ENCODE measurements at regions not wholly inside any gene's neighbourhood (a gene's known extent, or its start where the extent isn't known, plus 50 kb on each side); places are given as distances from the start of the nearest gene placed in this dataset.
"Not testable (repeated sequence)": the region's sequence is repeated elsewhere in the genome, so short reads cannot be mapped to it uniquely, and the experiment has no call there.

DNA sequence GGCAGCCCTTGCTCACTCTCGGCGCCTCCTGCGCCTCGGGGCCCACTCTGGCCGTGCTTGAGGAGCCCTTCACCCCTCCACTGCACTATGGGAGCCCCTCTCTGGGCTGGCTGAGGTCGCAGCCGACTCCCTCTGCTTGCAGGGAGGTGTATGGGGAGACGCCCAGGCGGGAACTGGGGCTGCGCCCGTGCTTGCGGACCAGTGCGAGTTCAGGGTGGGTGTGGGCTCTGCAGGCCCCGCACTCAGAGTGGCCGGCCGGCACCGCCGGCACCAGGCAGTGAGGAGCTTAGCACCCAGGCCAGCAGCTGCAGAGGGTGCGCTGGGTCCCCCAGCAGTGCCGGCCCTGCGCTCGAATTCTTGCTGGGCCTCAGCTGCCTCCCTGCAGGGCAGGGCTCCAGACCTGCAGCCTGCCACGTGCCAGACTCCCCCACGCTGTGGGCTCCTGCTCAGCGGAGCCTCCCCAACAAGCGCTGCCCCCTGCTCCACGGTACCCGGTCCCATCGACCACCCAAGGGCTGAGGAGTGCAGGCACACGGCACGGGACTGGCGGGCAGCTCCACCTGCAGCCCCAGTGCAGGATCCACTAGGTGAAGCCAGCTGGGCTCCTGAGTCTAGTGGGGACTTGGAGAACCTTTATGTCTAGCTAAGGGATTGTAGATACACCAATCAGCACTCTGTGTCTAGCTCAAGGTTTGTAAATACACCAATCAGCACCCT lies 54.0 kb upstream of the WWC2 start:
- not testable (repeated sequence) for DNase-seq, ATAC-seq

DNA sequence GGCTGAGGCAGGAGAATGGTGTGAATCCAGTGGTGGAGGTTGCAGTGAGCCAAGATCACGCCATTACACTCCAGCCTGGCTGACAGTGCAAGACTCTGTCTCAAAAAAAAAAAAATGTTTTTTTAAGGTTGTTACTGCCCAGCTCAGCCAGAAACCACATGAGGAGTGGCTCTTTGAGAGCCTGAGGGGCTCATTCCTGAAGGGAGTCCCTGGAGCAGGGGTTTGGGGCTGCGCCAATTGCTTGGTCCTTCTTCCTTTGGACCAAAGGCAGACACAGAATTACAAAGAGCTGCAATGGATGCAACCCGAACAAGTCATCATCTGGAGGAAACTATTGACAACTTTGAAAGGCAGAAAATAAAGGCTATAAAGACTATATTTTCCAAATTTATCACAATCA lies 60.6 kb upstream of the WWC2 start:
- ATAC-seq: no peak

DNA sequence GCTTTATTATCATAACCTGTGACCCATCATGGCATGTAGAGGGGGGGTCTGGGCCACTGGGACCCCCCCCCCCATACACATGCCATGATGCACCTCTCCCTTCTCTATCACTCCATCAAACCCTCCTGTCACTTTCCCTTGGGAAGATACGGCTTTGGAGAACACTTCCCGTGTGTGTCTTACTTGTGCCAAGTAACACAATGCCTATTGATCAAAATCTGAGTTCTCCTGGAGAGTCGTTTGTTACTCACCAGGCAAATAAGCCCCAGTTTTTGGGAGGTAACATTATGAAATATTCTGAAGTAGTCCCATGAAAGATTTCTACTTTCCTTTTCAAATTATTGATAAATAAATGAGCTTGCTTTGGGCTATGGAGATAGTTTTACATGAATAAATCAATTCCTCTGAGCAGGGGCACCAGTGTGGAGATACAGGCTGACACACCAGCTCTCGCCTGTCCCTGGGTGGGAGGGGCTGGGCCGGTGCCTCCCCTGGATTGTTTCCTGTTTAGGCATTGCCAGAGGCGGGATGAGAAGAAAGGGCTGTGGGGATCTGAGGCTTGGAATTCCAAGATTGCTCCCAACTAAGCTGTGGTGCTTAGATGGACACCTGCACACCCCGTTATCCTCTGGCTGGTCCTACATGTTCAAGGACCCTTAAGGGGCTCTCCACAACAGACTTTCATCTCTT lies 63.2 kb upstream of the WWC2 start:
- no peak for DNase-seq
- no peak for ATAC-seq

More for the DNA sequence above, 60.6 kb upstream of the WWC2 start:
- DNase-seq: no peak

DNA sequence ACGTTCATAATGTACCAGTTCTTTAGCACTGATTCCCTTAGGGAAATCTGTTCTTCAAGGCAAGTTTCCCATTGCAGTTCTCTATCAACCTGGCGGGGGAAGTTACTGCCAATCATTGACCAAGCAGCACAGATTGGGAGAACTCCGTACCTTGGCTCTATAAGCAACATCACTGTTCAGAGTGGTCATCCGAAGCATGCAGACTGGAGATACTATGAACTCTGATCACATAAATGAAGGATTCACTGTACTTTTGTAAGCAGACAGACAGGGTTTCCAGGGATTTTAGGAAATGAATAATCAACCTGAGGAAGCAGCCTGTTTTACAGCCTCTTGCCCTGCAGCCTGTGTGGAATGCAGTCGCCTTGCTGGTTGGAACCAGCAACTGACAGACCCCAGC lies 63.8 kb upstream of the WWC2 start:
- ATAC-seq: no peak

DNA sequence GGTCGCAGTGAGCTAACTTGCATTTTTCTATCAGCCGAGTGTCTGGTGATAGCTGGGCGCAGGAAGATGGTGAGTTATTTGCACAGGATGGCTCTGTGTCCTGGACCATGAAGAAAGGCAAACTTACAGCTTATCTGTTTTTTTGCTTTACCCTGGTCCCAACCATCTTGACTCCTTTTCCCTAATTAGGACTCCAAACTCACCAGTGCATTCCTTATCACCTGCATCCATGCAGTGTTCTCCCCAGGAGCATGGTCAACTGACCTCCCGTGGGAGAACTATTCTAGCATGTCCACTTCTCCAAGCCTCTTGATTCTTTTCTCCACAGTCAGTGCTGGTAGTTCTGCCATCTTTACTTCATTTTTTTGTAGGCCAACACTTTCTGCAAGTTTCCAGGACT lies 68.2 kb upstream of the WWC2 start:
- no peak for DNase-seq

More for the DNA sequence above, 63.8 kb upstream of the WWC2 start:
- no peak for DNase-seq

DNA sequence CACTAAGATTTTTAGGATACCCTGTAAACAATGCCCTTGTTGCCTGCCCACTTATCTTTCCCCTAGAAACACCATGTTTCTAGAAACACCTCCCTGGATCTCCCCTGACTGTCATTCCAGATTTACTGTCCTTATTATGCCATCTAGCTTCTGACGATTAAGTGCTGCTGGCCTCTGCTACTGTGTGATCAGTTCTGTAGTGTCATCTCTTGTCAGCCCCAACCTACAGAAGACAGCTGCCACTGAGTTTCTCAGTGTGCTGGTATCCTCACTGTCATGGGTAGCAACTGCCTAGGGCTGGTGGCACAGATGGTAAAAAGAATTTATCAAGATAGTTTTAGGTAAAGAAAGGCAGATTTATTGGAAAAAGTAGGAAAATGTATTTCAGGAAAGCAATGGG lies 68.7 kb upstream of the WWC2 start:
- ATAC-seq: no peak
- DNase-seq: no peak

More for the DNA sequence above, 68.2 kb upstream of the WWC2 start:
- no peak for ATAC-seq

DNA sequence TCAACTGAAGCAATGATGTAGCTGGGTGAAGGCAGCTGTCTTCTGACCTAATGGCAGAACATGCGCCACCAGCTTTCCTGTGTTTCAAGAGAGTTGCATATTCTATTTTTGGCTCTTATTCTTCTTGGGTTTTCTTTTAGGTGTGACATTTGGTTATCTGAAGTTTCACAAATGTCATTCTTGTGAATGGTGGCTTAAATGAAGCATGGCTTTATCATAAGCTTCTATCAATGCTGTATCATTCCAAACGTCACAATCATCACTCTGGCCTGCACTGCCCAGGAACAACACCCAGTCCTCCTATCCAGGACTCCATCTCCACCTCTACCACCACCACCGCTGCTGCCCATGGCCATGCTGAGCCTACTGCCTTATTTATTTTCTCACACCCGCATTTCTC lies 69.7 kb upstream of the WWC2 start:
- ATAC-seq (no peak), DNase-seq (no peak)

DNA sequence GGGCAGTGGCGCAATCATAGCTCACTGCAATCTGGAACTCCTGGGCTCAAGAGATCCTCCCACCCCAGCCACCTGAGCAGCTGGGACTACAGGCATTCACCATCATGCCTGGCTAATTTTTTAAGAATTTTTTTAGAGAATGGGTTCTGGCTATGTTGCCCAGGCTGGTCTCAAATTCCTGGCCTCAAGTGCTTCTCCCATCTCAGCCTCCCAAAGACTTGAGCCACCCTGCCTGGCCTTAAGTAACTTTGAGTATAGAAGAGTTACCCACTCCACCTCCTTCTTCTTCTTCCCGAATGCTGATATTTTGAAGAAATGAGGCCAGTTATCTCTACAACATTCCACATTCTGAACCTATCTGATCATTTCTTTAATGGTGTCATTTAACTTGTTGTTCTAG lies 72.4 kb upstream of the WWC2 start:
- no peak for DNase-seq
- no peak for ATAC-seq

DNA sequence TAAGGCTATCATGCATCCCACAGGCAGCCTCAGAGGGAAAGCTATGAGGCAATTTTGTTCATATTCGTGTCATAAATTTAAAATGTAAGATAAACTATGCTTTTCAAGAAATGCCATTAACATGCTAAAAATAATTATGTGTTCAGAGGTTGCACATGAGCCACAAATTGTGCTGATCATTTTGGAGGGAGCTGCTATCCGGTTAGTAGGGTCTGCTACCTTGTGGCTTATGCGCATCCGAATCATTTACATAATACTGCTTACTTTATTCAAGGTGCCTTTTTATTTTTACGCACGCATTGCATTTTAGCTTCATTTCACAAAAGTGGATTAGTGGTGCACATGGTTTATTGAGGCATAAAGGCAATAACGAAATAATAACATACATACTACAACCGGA lies 76.4 kb upstream of the WWC2 start:
- DNase-seq: no peak
- ATAC-seq: no peak

DNA sequence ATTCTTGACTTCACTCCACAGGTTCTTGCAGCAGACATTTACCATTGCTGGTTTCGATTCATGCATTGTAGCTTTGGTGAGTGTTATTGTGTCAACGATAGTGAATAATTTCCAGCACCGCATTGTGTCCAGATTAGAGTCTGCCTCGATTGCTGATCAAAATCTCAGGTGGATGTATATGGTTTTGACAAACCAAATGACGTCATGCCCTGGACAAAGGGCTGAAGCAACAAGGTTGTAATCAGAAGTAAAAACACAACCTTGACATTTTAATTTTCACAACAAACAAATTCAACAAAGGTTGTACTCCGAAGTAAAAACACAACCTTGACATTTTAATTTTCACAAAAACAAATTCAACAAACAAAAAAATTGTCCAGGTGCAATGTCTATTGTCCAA lies 81.1 kb upstream of the WWC2 start:
- no peak for ATAC-seq

DNA sequence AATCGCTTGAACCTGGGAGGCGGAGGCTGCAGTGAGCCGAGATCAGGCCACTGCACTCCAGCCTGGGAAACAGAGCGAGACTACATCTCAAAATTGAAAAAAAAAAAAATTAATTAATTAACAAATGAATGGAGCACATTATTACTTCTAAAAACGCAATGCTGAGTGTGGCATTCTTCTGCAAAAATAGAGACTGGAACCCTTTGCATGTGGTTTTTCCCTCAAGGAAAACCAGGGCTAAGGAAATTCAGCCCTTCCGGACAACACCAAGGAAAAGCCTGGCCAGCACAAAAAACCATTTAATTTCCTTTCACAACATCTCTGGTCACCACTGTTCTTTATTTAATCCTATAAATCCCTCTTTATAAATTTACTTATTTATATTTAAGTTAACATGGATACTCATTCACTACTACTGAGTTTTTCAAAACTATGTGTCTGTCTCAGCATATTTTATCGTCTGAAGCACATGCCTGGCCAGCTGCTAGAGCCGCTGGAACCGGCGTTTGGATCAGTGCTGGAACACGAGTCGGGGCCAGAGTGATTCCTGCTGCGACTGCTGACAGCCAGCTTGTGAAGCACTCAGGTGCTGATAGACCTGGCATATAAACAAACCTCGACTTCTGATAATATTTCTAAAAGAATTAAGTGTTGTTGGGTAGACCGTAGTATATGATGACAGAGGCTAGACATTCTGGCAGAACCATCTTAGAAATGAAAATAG lies 84.5 kb upstream of the WWC2 start:
- DNase-seq (no peak), ATAC-seq (no peak)

More for the DNA sequence above, 81.1 kb upstream of the WWC2 start:
- no peak for DNase-seq

DNA sequence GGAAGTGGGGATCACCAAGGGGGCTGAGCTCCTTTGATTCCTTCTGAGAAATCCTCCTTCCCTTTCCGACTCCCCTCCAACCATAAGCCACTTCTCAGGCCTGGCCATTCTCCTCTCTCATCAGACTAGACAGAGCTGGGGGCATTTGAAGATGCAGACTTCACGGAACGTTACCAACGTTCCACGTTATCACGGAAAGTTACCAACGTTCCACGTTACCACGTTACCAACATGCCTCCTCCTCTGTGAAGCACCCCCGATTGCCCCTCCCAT lies 85.4 kb upstream of the WWC2 start:
- ATAC-seq (no peak), DNase-seq (no peak)

DNA sequence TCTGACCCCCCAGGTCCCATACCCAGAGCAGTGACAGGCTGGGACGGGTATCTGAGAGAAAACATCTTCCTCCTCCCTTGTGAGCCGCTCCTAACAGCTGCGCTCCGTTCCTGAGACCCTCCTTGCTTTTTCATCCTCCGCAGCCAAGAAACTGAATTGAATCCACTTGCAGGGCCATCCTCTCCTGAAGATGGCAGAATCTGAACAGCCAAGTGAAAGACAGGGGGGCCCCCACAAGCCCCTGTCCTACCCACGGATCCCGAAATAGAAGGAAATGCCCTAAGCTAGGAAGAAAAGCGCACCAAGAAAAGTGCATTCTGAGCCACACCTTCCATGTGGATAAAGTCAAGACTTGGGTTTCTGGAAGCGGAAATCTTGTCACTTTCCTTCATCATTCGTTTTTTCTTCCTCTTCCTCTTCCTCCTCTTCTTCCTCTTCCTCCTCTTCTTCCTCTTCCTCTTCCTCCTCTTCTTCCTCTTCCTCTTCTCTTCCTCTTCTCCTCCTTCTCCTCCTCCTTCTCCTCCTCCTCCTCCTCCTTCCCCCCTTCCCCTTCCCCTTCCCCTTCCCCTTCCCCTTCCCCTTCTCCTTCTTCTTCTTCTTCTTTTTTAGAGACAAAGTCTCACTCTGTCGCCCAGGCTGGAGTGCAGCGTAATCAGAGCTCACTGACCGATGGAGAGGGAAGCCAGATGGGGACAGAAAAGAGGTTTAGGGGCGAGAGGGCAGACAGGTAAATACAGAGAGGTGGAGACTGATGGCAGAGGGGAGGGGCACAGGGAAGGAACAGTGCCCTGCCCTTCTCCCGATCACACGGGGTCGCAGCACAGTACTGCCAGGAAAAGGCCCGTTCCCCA lies 86.0 kb upstream of the WWC2 start:
- no peak for ATAC-seq
- no peak for DNase-seq

DNA sequence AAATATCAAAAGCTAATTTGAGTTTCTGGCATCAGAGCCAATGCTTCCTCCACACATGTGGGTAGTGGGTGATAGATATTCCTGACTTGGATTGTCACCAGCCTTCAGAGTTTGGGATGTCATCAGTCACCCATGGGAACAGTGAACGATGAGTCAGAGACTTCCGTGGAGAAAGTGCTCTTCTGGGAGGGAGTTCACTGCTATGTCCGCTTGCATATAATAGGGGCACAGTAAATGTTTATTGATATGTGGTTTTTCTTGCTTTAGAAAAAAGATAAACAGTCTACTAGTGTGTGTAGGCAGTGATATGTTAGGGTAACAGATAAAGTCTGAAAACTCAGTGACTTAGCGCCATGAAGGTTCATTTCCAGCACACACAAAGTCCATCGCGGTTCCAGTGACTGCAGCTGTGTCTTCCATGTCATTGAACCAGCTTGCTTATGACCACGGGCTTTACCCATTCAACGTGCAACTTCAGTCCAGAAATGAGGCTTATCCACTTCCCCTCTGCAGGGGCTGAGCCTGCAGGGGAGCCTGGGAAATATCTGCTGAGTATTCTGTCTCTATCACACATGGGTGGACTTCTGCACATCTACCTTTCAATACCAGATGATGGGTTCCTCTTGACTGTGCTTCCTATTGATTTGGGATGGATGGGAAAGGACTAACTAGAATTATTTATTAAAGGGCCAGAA lies 87.7 kb upstream of the WWC2 start:
- no peak for DNase-seq
- no peak for ATAC-seq

DNA sequence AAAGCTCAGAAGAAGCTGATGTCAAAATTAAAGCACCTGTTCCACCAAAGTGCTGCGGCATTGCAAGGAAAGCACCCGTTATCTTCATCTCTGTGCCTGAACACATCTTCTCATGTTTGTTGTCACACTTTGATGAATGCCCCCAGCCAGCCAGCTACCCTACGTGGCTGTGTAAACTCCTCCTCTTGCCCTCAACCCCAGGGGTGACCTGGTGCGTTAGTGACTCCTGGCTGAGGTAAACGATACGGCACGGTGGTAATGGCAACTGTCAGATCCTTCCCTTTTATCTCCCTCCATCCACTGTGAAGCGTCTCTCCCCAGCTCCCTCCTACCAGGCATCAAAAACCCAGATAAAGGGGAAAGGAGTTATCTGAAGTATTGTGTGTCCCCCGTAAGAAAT lies 90.6 kb upstream of the WWC2 start:
- no peak for DNase-seq
- ATAC-seq: no peak

DNA sequence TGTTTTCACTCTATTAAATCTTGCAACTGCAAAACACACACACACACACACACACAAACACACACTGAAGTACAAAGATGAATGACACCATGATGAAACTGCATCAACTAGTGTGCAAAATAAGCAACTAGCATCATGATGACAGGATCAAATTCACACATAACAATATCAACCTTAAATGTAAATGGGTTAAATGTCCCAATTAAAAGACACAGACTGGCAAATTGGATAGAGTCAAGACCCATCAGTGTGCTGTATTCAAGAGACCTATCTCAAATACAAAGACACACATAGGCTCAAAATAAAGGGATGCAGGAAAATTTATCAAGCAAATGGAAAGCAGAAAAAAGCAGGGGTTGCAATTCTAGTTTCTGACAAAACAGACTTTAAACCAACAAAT lies 87.2 kb upstream of the DCTD start:
- DNase-seq, ATAC-seq: not testable (repeated sequence)

DNA sequence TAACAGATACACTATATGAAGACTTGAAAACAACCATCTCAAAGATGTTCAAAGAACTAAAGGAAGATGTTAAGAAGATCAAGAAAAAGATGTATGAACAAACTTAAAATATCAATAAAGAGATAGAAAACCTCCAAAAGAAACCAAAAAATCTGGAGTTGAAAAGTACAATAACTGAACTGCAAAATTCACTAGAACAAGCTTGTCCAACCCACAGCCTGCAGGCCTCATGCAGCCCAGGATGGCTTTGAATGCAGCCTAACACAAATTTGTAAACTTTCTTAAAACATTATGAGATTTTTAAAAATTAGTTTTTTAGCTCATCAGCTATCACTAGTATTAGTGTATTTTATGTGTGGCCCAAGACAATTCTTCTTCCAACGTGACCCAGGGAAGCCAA lies 77.0 kb upstream of the DCTD start:
- DNase-seq: no peak
- no peak for ATAC-seq

DNA sequence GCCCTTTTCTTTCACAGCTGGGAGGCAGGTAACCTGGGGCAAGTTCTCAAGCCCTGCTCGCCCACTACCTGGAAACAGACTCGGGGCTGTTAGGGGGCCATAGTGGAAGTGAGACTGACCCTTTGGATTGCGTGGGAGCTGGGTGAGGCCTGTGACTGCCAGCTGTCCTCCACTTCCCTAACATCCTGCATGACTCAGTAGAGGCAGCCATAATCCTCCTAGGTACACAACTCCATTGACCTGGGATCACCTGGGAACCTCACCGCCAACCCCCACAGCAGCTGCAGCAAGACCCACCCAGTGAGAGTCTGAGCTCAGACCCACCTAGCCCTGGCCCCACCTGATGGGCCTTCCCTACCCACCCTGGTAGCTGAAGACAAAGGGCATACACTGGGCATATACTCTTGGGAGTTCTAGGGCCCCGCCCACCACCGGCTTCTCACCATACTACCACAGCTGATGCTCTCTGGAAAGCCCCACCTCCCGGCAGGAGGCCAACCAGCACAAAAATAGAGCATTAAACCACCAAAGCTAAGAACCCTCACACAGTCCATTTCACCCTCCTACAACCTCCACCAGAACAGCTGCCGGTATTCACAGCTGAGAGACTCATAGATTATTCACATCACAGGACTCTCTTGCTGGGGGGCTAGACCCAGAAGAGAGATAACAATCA lies 61.1 kb upstream of the DCTD start:
- ATAC-seq: no peak
- peak; percentile 5 for DNase-seq

DNA sequence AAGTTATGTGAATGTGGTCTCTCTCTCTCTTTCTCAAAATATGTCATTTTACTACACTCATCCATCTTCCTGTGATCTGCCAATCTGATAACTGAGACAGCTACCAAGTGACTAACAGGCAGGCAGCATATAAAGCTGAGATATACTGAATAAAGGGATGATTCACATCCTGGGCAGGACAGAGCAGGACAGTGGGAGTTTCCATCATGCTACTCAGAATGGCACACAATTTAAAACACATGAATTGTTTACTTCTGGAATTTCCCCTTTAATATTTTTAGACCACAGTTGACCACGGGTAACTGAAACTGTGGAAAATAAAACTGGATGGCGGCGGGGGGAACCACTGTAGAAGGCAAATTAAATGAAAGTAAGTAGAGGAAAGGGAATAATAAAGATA lies 58.6 kb upstream of the DCTD start:
- ATAC-seq: peak; percentile 100
- peak; percentile 4 for DNase-seq

DNA sequence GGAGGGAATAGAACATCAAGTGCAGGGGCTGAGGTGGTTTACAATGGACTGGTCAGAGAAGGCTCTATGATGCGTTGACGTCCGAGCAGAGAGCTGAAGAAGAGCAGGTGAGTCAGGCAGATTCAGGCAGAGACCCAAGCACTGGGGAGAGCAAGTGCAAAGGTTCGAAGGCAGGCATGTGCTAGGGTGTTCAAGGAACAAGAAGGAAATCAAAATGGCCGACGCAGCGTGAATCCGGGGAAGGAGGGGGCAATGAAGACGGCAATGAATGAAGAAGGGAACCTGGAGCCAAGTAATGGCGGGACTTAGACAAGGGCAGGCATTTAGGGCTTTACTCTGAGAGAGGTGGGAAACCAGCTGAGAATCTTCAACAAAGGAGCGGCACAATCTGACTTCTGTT lies 56.8 kb upstream of the DCTD start:
- DNase-seq: no peak
- ATAC-seq: no peak

DNA sequence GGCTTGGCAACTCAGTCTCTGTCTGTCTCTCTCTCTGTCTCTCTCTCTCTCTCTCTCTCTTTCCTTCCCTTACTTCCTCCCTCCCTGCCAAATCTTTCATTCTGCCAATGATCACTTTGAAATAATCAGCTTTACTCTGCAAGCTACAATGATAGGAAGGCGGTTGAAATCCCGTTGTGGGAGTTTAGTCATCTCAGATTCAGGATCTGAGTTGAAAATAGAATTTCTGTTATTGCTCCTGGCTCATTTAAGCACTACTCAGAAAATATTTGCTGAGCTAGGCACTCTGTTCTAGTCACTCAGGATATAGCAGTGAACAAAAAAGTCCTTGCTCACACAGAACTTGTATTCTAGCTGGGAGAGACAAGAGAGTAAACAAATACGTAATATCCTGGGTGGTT lies 56.3 kb upstream of the DCTD start:
- DNase-seq: no peak
- no peak for ATAC-seq
